ENCODE measurements at regions not wholly inside any gene's neighbourhood (a gene's known extent, or its start where the extent isn't known, plus 50 kb on each side); places are given as distances from the start of the nearest gene placed in this dataset.

DNA sequence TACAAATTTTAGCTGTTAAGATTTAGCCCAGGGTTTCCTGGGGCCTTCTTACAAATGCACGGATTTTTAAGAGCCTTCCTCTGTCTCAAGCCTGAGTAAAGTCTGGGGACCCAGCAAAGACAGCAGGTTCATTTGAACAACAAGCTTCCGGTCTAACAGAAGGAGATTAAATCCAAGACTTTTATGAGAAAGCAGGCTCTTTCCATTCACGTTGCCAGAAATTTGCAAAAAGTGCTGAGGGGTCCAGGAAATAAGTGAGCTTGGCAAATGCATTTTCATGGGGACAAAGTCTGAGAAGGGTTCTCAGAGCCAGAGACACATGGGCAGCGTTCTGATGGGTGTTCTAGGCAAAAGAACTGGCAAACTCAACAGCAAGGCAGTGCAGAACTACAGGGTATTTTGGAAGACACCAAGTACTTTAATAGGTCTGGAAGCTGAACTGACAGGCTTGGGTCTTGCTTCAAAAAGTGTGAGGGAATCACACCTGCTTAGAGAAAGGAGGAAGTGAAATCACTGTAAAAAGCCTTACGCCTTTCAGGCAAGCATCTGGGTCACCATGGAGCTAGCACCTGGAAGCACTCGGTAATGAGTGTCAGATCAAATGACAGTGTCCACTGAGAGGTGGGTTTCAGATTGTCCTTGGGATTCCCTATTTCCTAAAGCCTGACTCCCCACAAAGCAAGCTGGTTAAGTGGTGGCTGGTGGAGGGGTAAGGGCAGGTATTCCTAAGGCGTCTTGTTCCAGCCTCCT, 115.8 kb upstream of the ARHGEF3 start:
- H3K9me3 Mint-ChIP-seq (ENCODE audit: unreplicated experiment) = no peaks in the 10 kb centered on the region
- BruUV-seq (replicated peaks) = no TSS peak
- TF ChIP-seq, protein P1, sequence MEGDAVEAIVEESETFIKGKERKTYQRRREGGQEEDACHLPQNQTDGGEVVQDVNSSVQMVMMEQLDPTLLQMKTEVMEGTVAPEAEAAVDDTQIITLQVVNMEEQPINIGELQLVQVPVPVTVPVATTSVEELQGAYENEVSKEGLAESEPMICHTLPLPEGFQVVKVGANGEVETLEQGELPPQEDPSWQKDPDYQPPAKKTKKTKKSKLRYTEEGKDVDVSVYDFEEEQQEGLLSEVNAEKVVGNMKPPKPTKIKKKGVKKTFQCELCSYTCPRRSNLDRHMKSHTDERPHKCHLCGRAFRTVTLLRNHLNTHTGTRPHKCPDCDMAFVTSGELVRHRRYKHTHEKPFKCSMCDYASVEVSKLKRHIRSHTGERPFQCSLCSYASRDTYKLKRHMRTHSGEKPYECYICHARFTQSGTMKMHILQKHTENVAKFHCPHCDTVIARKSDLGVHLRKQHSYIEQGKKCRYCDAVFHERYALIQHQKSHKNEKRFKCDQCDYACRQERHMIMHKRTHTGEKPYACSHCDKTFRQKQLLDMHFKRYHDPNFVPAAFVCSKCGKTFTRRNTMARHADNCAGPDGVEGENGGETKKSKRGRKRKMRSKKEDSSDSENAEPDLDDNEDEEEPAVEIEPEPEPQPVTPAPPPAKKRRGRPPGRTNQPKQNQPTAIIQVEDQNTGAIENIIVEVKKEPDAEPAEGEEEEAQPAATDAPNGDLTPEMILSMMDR (IDR thresholded peaks at IDR 0.05; ENCODE audit: unreplicated experiment) = no peak
- DNase-seq (ENCODE audit: unreplicated experiment) = no peak
- no peak overlapping the region for H3K4me3 Mint-ChIP-seq (ENCODE audit: unreplicated experiment)
- POLR2A ChIA-PET = interaction anchor here (0.7 to 1.0 kb wide), 2 partner anchors 13 to 41 kb away, joined by 3 read pairs; no protein-coding TSS in a partner anchor
- CTCF ChIA-PET = interaction anchor here (0.6 to 0.7 kb wide), 3 partner anchors 71 to 118 kb away, joined by 3 to 4 read pairs (median 3); no protein-coding TSS in a partner anchor
- no peaks in the 10 kb centered on the region for H3K27me3 Mint-ChIP-seq (ENCODE audit: insufficient read depth, unreplicated experiment)
- no peaks in the 10 kb centered on the region for H3K36me3 Mint-ChIP-seq (ENCODE audit: insufficient read depth, unreplicated experiment)
- intact Hi-C loops (cut with micrococcal nuclease) = no loop called here
- H3K4me1 Mint-ChIP-seq (ENCODE audit: insufficient read depth, unreplicated experiment) = no peaks in the 10 kb centered on the region
- no peak overlapping the region for H3K27ac Mint-ChIP-seq (ENCODE audit: low read depth, unreplicated experiment)

- ChIA-PET POLR2A (no interaction called here), CTCF (interaction anchor here (0.6 kb wide), 3 partner anchors 11 to 117 kb away, joined by 3 read pairs; no protein-coding TSS in a partner anchor)
- Mint-ChIP-seq H3K4me1 (ENCODE audit: insufficient read depth, unreplicated experiment) (no peaks in the 10 kb centered on the region), H3K36me3 (ENCODE audit: insufficient read depth, unreplicated experiment) (no peaks in the 10 kb centered on the region), H3K27me3 (ENCODE audit: insufficient read depth, unreplicated experiment) (no peaks in the 10 kb centered on the region), H3K9me3 (ENCODE audit: unreplicated experiment) (no peaks in the 10 kb centered on the region), H3K27ac (ENCODE audit: low read depth, unreplicated experiment) (no peak overlapping the region), H3K4me3 (ENCODE audit: unreplicated experiment) (no peak overlapping the region)
- no TSS peak for BruUV-seq (replicated peaks)
- TF ChIP-seq, protein P1 (IDR thresholded peaks at IDR 0.05; ENCODE audit: unreplicated experiment) = no peak
- no peak for DNase-seq (ENCODE audit: unreplicated experiment)
- intact Hi-C loops (cut with micrococcal nuclease) = no loop called here
Observed at GRCh38 chr3:56916716-56917360, 115.1 kb upstream of the ARHGEF3 start.

DNA sequence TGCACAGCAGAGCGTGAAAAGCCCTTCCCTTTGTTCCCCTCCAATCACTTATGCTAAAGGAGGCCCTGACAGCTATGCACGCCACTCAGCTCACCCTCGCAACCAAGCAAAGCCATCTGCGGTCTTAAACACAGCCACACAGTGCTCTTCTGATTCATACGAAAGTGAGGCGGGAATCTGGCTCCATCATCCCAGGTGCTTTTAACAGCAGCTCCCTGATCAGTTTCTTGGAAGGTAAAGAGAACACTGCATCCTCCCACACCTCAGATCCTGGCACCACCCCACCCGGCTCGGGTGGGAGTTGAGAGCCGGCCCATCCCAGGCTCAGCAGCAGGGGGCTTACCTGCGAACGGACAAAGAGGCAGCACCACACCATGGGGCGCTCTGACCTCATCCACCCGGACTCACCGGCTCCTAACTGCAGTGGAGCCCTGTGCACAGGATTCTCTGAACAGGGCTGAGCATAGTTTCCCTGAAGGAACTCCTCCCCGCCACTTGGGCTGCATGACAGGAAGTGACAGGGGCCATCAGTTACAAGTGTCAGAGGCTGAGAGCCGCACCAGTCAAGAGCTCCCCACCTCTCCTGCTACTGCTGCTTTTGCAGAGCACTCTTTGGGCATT, 114.3 kb upstream of the ARHGEF3 start:
- BruUV-seq (replicated peaks) = no TSS peak
- Mint-ChIP-seq H3K27ac (ENCODE audit: low read depth, unreplicated experiment) (no peak overlapping the region), H3K4me3 (ENCODE audit: unreplicated experiment) (no peak overlapping the region), H3K27me3 (ENCODE audit: insufficient read depth, unreplicated experiment) (no peaks in the 10 kb centered on the region), H3K36me3 (ENCODE audit: insufficient read depth, unreplicated experiment) (no peaks in the 10 kb centered on the region), H3K9me3 (ENCODE audit: unreplicated experiment) (no peaks in the 10 kb centered on the region), H3K4me1 (ENCODE audit: insufficient read depth, unreplicated experiment) (no peaks in the 10 kb centered on the region)
- intact Hi-C loops (cut with micrococcal nuclease) = no loop called here
- DNase-seq (ENCODE audit: unreplicated experiment) = no peak
- CTCF ChIA-PET = interaction anchor here (1.0 kb wide), 1 partner anchor 117 kb away, joined by 3 read pairs; no protein-coding TSS in a partner anchor
- TF ChIP-seq, protein P1 (IDR thresholded peaks at IDR 0.05; ENCODE audit: unreplicated experiment) = no peak
- POLR2A ChIA-PET = no interaction called here

DNA sequence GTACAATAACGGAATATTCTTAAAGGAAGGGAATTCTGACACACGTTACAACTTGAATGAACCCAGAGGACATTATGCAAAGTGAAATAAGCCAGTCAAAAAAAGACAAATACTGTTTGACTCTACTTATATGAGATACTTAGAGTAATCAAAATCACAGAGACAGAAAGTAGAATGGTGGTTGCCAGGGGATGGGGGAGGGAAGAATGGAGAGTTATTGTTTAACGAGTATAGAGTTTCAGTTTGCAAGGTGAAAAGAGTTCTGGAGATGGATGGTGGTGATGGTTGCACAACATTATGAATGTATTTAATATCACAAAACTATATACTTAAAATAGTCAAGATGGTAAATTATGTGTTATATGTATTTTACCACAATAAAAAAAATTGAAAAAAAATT, 112.9 kb upstream of the ARHGEF3 start:
- intact Hi-C loops (cut with micrococcal nuclease) = no loop called here
- no peak for DNase-seq (ENCODE audit: unreplicated experiment)
- POLR2A ChIA-PET = no interaction called here
- Mint-ChIP-seq H3K9me3 (ENCODE audit: unreplicated experiment) (no peaks in the 10 kb centered on the region), H3K27me3 (ENCODE audit: insufficient read depth, unreplicated experiment) (no peaks in the 10 kb centered on the region), H3K36me3 (ENCODE audit: insufficient read depth, unreplicated experiment) (no peaks in the 10 kb centered on the region), H3K27ac (ENCODE audit: low read depth, unreplicated experiment) (no peak overlapping the region), H3K4me3 (ENCODE audit: unreplicated experiment) (no peak overlapping the region), H3K4me1 (ENCODE audit: insufficient read depth, unreplicated experiment) (no peaks in the 10 kb centered on the region)
- TF ChIP-seq, protein P1 (IDR thresholded peaks at IDR 0.05; ENCODE audit: unreplicated experiment) = no peak
- CTCF ChIA-PET = no interaction called here
- no TSS peak for BruUV-seq (replicated peaks)
